Kidney epithelial cell (primary cell): ENCODE measurements at regions not wholly inside any gene's neighbourhood (a gene's known extent, or its start where the extent isn't known, plus 50 kb on each side); places are given as distances from the start of the nearest gene placed in this dataset.

Experiments used
- DNase-seq: peaks from one replicate; pipeline ENCODE4 v3.0.0-alpha.2; 2010; ENCODE audit warnings: low read depth
- H3K27me3 ChIP-seq: 2 replicates; pipeline ENCODE4 v1.6.0; 2011; ENCODE audit warnings: low read length; ENCODE audit not compliant: control insufficient read depth, insufficient read depth
- H3K36me3 ChIP-seq: 2 replicates; pipeline ENCODE4 v1.5.1; 2011; ENCODE audit warnings: low read length; ENCODE audit not compliant: control insufficient read depth, insufficient read depth
- H3K4me3 ChIP-seq: 2 replicates; pipeline ENCODE4 v1.5.1; 2011; ENCODE audit warnings: low read depth, mild to moderate bottlenecking, control low read depth, low read length
- TF ChIP-seq, protein P1 (sequence below): IDR thresholded peaks from 2 replicates; pipeline ENCODE4 v1.5.1; 2011; ENCODE audit warnings: mild to moderate bottlenecking, moderate library complexity, low read length, control low read depth, inconsistent platforms; ENCODE audit not compliant: insufficient read depth, poor library complexity, severe bottlenecking

DNA sequence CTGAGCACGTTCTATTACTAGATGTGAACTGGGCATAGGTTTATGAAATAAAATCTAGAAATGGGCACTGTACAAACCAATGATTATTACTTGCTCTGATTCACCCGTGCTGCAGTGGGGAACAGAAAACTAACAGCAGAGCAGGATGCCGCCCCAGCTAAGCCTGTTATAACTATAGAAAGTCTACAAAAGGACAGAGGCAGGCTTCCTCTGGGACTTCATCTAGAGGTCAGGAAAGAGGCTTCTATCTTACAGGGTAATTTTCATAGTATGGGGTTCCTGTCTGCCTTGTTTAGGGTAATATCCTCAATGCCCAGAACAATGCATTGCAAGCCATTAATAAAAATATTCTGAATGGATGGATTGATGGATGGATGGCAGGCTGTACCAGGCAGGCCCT lies 177.0 kb upstream of the TBL1XR1 start:
- DNase-seq = no peak
- Histone ChIP-seq H3K36me3 (no peaks in the 10 kb centered on the region), H3K4me3 (no peak overlapping the region), H3K27me3 (no peaks in the 10 kb centered on the region)
- TF ChIP-seq, protein P1, sequence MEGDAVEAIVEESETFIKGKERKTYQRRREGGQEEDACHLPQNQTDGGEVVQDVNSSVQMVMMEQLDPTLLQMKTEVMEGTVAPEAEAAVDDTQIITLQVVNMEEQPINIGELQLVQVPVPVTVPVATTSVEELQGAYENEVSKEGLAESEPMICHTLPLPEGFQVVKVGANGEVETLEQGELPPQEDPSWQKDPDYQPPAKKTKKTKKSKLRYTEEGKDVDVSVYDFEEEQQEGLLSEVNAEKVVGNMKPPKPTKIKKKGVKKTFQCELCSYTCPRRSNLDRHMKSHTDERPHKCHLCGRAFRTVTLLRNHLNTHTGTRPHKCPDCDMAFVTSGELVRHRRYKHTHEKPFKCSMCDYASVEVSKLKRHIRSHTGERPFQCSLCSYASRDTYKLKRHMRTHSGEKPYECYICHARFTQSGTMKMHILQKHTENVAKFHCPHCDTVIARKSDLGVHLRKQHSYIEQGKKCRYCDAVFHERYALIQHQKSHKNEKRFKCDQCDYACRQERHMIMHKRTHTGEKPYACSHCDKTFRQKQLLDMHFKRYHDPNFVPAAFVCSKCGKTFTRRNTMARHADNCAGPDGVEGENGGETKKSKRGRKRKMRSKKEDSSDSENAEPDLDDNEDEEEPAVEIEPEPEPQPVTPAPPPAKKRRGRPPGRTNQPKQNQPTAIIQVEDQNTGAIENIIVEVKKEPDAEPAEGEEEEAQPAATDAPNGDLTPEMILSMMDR = no peak

DNA sequence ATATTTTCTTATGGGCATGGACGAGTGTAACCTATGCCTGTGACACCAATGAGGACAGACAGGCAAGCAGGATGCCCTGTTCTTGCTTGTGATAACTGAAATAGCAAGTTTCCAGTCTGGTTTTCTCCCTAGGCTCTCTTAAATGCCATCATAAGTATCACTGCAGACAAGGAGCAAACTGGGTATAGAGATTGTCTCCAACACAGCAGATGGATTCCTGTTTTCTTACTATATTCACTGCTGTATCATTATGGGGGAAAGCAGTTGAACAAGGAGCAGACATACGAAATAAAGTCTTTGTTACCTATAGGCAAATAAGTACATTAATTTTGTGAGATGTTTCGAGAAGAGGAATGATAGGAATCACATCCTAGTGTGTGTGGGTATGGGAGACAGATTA lies 178.0 kb upstream of the TBL1XR1 start:
- Histone ChIP-seq H3K4me3 (no peak overlapping the region), H3K36me3 (no peaks in the 10 kb centered on the region), H3K27me3 (no peaks in the 10 kb centered on the region)
- TF ChIP-seq, protein P1 = no peak
- DNase-seq = no peak

DNA sequence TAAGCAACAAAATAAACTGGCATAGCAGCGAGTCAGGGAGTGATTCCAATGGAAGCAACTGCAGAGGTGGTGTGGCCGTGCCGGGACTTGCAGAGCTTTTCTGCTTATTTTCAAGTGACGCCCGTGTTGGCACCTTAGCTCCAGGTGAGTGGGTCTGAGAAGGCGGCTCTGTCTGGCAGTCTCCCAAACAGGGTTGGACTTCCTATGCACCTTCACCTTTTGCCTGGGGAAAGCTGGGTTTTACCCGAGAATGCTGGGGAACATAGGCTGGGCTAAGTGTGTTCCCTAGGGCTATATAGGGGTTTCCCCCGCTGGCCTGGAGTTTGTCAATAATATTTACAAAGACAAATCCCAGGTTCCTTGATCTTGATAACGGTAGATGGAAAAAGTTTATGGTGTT lies 179.9 kb upstream of the TBL1XR1 start:
- DNase-seq = no peak
- TF ChIP-seq, protein P1 = no peak
- Histone ChIP-seq H3K36me3 (no peaks in the 10 kb centered on the region), H3K4me3 (no peak overlapping the region), H3K27me3 (no peaks in the 10 kb centered on the region)

DNA sequence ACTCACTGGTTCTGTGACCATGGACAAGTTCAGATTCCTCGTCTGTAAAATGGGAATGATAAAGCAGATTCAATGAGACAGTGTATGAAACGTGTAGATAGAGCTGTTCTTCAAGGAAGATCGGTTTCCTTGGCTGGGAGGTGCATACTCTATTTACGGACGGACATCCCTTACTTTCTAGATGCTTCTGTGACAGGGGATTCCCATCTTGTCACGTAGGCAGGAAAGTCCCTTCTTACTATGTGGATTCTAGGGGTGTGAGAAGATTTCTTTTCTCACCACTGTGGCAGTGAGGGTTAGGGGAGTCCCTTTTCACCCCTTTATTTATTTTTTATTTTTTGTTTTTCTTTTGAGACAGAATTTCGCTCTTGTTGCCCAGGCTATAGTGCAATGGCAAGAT lies 180.9 kb upstream of the TBL1XR1 start:
- H3K36me3 ChIP-seq = no peaks in the 10 kb centered on the region
- DNase-seq = no peak
- TF ChIP-seq, protein P1 = no peak
- H3K4me3 ChIP-seq = no peak overlapping the region
- no peaks in the 10 kb centered on the region for H3K27me3 ChIP-seq

DNA sequence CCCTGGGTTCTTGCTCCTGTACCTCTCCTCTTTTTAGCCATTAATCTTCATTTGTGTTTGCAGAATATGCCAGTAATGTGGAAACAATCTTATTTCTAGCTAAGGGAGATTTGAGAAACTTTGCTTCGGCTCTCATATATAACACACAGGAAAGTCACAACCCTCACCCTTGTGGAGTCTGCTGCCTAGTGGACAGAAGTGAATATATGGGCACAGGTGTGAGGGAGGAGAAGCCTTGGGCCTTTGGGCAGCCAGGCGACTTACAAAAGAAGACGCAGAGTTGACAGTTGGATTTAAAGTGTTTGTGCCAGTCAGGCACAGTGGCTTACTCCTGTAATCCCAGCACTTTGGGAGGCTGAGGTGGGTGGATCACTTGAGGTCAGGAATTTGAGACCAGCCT lies 181.8 kb upstream of the TBL1XR1 start:
- Histone ChIP-seq H3K4me3 (no peak overlapping the region), H3K36me3 (no peaks in the 10 kb centered on the region), H3K27me3 (no peaks in the 10 kb centered on the region)
- TF ChIP-seq, protein P1 = no peak
- no peak for DNase-seq

DNA sequence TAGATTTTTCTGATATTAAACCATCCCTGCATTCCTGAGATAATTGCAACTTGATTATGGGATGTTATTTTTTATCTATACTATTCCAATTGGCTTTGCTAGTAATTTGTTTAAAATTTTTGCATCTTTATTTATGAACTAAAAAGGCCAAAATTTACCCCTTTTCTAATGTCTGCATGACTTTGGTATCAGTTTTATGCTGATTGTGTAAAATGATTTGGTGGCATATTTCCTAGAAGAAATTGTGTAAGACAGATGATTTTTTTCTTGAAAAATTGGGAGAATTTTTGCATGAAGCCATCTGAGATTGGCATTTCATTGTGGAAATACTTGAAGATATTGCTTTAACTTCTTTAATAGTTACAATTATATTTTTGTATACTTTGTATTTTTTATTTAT lies 183.8 kb upstream of the TBL1XR1 start:
- Histone ChIP-seq H3K4me3 (no peak overlapping the region), H3K36me3 (no peaks in the 10 kb centered on the region), H3K27me3 (no peaks in the 10 kb centered on the region)
- no peak for DNase-seq
- TF ChIP-seq, protein P1 = no peak
